ENCODE measurements at regions not wholly inside any gene's neighbourhood (a gene's known extent, or its start where the extent isn't known, plus 50 kb on each side); places are given as distances from the start of the nearest gene placed in this dataset.
"Not testable (repeated sequence)": the region's sequence is repeated elsewhere in the genome, so short reads cannot be mapped to it uniquely, and the experiment has no call there.

DNA sequence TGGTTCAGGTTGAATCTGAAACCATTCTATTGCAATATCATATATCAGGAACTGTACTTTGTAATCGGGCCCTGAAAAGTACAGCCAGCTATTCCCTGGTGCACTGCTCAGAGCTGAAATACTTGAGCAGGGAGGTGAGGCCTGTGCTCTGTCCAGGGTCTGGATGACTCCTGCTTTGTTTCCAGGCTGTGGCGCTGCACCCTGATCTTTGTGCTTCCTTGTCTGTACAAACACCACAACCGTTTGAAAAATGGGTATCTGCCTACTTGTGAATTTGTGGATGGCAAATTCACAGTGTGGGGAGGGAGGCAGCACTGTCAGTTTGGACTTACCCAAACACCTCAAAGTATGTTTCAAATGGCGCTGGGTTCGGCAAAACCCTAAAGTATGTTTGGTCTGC, 155.4 kb upstream of the FAR2 start:
- DNase-seq: no peak

DNA sequence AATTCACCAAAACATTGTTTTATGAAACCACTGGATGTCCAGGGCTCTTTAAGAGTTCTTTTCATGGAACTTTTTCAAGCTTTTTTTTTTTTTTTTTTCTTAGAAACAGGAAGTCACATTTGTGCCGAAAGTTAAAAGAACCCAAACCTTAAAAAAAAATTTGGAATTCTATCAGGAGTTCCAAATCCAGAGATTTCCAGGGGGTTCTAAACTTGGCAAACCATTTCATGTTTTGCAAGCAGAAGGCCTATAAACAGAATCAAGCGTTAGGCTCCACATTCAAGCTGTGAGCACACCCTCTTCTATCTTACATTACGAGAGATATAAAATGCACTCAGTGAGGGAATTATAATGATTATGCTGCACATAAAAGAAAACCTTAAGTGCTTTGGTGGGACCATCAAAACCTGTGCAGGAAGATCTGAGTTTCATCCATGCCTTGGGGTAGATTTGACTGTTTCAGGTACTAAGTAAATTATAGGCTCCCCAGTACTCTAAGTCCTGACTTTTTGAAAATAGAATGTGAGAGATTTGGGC, 154.8 kb upstream of the FAR2 start:
- no peak for DNase-seq

DNA sequence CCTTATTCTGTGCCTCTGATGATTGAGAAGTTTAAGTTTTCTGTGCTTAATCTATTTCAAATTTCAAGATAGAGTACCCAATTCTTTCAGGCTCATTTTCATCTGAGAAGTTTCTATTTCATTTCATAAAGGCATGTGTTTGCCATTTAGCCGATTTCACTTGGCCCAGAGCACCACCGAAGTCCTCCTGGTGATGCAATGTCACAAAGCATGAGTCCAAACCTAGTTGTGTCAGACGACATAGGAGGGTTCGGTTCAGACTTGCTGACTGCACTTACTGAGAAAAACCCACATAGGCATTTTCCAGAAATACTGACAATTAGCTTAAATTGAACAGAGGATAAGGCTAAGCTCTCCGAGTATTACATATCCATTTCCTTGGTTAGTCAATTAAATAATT, 152.4 kb upstream of the FAR2 start:
- DNase-seq: no peak

DNA sequence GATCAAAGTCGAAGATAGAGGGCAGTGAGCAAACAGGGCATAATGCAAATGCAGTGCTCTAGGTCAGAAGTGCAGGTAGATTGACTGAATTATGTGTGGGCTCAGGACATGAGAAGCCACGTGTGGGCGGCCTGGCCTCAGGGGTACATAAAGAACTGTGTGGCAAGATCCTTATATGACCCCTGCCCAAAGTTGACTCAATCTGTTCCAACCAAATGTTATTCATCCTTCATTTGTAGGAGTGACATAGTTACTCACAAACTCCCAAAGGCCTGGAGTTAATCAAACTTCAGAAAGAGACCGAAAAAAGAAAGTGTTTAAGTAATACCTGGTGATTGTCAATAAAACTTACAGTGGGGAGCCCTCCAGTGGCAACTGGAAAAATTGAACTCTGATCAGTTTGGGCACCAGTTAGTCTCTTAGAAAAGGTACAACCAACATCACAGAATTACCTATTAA, 150.4 kb upstream of the FAR2 start:
- DNase-seq: peak; percentile 28

DNA sequence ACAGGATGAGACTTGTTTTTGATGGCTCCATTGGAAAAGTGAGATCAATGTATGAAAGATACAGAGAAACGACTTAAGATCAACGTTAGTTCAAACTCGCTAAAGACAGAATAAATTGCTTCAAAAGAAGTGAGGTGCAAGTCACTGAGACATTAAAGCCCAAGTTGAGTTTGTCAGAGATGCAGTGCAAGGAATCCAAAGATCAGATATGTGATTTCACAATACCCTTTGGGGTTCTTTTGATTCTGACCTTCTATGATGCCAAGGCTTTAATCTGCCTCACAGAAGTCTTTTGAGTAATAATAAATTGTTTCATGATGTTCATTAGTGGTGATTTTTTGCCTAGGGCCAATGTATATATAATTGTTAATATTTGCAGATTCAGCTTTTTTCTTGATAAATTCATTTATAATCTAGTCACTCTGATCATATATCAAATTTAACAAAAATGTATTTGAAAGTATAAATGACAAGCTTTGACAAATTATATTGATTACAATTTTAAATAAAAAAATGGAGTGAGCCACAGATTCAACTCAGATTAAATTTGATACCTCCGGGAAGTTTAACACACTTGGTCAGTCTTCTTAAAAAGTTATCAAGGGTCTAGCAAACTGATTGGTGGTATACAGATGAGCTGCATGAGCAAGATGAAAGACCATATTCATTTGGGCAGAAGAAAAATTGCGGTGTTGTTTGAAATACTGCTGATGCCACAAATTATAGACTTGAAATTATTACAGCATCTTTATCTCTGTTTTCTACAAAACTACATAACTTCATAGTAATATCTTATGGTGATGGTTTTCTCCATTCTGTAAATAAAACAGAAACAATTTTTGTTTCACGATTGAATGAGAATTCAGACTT, 144.8 kb upstream of the FAR2 start:
- no peak for DNase-seq

DNA sequence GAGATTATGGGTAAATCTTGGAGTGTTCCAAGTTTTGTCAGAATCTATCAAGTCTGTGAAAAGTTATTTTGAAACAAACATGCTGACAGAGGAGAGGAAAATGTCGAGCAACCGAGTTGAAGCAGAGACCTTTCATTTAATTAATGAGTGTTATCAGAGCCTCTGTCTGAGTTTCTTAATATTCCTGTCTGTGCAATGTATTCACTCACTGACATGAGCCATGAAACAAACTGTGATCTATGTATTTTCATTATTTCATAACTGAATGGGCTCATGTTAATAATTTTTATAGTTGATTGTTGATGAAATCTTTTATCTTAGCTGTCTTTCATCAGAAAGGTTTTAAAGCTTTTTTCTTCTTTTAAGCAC, 144.2 kb upstream of the FAR2 start:
- no peak for DNase-seq

DNA sequence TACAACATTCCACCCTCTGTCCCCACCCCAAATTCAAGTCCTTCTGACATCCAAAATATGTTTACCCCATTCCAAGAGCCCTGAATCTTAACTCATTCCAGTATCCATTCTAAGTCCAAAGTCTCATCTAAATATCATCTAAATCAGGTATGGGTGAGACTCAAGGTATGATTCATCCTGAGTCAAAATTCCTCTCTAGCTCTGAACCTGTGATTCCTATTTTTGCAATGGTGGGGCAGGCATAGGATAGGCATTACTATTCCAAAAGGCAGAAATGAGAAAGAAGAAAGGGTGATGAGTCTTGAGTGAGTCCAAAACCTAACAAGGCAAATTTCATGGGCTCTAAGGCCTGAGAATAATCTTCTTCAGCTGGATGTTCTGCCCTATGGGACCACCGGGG, 140.3 kb upstream of the FAR2 start:
- no peak for DNase-seq

DNA sequence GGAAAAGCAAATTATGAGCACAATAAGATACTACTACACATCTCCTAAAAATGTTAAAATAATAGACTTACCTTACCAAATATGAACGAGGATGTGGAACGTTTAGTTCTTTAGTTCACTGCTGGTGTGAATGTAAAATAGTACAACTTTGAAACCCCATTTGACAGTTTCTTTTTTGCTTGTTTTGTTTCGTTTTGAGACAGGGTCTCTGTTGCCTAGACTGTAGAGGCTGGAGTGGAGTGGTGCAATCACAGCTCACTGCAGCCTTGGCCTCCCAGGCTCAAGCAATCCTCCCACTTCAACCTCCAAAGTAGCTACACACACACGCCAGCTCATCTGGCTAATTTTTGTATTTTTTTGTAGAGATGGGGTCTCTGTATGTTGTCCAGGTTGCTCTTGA, 136.4 kb upstream of the FAR2 start:
- no peak for DNase-seq

DNA sequence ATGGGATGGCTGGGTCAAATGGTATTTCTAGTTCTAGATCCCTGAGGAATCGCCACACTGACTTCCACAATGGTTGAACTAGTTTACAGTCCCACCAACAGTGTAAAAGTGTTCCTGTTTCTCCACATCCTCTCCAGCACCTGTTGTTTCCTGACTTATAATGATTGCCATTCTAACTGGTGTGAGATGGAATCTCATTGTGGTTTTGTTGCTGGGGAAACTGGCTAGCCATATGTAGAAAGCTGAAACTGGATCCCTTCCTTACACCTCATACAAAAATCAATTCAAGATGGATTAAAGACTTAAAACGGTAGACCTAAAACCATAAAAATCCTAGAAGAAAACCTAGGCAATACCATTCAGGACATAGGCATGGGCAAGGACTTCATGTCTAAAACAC, 131.5 kb upstream of the FAR2 start:
- DNase-seq: not testable (repeated sequence)

DNA sequence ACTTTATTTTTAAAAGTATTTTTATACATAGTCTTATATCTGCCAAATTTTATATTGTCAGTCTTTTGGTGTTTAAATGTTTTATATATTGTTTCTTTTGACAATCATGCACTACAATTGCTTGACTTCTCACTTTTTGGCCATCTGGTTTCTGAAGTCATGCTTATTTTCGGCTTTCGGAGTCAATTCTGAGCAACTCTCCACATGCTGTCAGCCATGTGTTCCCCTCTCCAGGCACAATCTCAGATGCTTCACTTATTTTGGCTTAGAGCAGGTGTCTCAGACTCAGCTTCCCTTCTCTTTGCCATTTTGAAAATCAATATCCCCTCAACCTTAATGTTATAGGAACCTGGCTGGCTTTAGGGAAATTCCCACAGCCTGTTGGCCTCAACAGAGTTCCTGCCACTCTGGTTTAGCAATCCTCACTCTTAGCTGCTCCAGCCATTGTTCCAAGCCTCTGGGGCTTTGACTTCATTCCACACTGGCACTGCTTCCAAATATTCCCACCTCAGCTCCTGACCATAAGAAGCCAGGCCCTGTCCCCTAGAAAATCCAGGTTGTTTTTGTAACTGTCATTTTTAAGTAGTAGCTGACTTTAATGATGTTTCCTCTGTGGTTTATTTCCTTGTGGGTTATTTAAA, 125.5 kb upstream of the FAR2 start:
- no peak for DNase-seq

DNA sequence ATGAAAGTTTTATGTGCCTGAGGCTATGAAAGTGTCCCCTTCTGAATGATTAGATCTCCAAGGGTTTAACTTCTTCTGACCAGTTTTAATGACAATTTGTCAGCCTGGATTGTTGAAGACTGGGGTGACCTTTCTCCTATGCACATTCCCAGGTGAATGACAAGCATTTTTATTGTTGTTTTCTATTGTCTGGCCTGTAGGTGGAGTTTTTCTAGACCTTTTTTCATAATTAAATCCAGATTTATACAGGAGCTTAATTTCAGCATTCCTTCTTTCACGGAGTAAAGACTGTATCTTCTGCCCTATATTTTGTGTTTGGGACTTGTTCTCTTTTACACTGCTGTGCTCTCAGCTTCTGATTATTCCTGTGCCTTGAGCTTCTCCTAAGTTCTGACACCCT, 125.0 kb upstream of the FAR2 start:
- DNase-seq: no peak

DNA sequence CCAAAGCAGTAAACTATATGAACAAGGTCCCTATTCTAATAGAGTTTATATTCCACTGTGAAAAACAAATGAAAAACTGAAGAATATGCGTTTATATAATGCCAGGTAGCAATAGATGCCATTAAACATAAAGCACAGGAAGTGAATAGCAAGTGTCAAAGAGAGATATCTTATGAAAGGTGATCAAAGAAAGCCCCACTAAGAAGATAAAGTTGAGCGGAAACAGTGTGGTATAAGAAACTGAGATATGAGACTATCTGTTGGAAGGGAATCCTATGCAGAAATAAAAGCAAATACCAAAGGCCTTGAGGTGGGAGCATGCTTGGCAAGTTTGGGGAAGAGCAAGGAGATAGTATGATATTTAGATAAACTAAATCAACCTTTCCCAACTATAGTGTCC, 123.1 kb upstream of the FAR2 start:
- no peak for DNase-seq

DNA sequence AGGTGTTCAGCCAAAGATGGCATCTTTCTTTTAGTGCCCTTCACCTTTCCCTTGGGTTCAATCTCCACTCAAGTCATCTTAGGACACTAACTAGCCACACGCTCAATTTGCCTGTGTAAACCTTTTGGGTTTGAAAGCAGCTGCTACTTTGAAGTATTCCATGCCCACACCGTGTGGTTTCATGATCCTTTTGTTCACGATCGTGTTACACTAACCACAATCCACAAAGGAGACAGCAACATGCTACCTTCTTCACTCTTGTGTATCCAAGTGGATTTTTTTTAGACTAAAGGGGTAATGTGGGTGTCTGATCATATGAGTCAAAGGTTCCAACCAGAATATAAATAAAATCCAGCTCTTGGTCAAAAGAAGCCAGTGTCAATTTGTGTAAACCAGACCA, 122.7 kb upstream of the FAR2 start:
- no peak for DNase-seq

DNA sequence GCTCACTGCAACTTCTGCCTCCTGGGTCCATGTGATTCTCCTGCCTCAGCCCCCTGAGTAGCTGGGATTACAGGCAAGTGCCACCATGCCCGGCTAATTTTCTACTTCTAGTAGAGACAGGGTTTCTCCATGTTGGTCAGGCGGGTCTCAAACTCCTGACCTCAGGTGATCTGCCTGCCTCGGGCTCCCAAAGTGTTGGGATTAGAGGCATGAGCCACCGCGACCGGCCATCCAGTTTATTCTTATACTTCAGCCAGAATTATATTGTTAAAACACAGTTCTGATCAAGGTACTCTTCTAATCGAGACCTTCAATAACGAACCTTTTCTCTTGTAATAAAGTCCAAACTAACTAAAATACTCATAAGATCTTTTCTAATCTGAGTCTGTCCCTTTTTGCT, 119.6 kb upstream of the FAR2 start:
- not testable (repeated sequence) for DNase-seq

DNA sequence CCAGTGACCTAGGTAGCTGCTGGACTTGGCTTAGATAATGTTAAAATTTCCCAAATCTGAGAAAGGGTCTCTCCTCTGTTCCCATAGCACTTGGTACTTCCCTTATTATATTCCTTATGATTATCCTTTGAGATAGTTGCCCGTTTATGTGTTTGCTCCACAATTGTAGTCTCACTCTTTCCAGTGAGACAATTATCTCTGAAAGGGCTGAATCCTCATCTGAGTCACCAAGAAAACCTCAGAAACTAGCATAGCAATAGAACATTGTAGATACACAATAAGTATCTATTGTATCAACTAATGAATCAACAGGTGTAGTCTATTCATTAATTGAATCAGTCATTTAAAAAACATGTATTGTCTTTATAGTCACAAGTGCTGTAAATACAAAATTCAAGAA, 119.1 kb upstream of the FAR2 start:
- no peak for DNase-seq

DNA sequence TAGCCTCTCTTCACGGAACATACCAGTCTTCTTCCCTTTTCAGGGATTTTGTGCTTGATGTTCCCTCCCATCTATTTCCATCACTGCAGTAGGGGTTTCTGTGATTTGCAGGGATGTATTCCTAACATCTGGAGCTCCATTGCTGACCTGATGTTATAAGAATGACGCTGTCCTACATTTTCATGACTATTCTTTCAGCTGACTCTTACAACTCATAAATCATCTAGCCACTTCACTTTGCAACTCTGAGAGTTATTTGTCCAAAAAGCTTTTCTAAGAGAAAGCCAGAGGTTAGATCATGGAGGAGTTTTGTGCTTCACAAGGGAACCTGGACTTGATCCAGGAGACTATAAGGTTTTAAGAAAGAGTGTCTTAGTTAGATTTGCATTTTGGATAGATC, 116.6 kb upstream of the FAR2 start:
- DNase-seq: no peak

DNA sequence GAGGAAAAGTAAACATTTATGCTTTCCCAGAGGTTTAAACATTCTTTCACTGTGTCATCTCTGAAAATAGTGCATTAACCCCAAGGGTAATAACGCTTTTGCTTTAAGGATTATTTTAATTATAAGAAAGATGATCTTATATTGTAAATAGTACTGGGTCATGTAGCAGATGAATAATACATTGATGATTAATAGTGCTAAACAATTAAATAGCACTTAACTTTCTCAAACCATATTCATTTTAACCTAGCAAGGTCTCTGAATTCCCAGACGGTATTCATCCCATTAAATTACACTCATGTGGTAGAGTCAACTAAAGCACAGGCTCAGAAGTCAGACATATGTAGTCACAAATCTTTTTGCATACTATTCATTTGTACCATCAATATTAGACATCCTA, 115.6 kb upstream of the FAR2 start:
- no peak for DNase-seq

DNA sequence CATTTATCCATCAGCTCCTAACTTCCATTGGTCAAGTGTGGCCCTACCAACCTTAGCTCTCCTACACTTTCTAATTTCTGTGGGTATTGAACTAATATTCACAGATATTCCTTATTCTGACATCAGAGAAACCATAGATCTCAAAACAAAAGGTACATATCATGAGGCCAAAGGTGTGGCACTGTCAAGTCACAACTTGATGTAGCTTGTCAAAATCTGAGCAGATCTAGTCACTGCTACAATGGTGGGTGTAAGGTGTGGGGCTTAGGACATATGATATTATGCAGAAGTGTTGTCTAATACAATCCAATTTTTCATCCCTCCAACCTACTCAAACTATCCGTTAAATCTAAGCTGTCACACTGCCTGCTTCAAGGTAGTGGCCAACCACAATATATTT, 114.0 kb upstream of the FAR2 start:
- DNase-seq: no peak

DNA sequence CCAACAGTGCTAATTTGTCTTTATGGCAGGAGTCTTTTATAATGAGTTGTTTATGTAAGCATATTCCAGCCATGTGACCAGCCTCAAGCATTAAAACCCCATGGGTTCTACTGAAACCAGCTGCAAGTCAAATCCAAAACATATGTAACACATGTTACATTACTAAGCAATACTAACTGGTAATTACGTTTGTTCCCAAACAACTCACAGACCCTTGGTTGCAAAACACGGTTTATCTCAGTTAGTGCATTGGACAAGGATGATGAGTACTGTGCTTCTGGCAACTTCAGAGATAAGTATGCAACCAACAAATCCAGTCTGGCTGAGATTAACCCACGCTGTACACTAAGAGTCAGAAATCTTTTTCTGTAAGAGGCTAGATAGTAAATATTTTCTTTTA, 110.1 kb upstream of the FAR2 start:
- no peak for DNase-seq

DNA sequence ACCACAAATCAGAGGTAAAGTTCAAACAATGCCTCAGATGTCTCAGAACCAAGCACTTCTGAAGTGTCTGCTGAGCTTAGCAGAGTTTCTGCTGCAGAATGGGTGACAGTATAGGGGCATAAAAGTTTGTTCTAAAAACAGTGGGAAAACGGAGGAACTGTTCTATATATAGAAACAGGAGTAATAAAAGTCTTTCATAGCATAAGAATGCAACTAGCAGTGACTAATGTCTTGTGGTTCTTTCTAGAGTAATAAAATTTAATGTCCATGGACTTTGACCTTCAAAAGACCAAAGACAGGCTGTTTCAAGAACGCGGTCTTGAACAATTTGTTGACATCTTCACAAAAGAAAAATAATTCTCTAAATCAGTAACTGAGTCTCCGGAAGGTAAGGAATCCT, 107.5 kb upstream of the FAR2 start:
- DNase-seq: peak; percentile 19

DNA sequence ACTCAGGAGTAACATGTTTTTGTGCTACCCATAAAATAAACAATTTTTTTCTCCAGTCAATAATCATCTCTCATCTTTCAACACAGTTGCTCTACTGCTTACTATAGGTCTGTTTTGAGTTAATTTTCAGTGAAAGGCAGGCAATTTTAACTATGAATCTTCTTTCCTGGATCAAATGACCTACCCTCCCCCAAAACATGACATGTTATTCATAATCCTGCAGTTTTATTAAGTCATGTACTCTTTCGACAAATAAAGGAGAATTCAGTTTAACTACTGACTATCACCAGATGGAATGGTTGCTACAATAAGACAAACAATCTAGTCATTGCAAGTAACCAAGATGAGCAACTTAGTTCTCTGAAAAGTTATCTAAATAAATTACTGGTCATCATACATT, 106.0 kb upstream of the FAR2 start:
- no peak for DNase-seq

DNA sequence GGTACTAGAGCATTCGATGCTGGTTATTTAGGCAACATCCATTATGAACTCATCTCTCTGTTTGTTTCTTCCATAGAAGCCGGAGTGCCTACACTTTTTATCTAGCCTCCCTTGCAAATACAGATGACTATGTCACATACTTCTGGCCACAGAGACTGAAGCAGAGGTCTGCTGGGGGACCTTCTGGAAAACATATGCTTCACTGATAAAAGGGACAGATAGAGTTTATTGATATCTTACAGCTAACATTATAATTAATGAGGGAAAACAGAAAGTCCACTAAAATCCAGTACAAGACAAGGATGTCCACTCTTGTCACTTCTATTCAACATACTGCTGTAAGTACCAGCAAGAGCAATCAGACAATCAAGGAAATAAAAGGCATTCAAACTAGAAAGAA, 104.3 kb upstream of the FAR2 start:
- no peak for DNase-seq

DNA sequence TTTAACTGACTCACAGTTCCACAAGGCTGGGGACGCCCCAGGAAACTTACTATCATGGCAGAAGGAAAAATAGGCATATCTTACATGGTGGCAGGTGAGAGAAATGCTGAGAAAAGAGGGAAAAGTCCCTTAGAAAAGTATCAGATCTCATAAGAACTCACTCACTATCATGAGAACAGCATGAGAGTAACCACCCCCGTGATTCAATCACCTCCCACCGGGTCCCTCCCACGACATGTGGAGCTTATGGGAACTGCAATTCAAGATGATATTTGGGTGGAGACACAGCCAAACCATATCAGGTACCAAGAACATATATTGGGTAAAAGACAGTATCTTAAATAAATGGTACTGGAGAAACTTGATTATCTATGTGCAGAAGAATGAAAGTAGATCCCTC, 100.3 kb upstream of the FAR2 start:
- DNase-seq: no peak

DNA sequence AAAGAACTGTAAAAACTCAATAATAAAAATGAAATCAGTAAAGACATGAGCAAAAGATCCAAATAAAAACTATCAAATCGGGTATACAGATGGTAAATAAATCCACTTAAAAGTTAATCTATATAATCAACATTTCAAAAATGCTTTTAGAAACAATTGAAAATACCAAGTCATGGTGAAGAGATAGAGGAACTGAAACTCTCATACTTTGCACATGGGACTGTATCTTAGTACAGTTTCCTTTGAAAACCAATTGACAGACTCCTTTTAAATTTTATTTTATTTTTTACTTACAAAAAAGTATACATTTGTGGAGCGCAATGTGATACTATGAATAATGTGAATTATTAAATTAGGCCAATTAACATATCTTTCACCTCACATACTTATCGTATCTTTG, 98.6 kb upstream of the FAR2 start:
- DNase-seq: no peak

Data from left kidney (tissue), 1 donor.